ENCODE measurements at regions not wholly inside any gene's neighbourhood (a gene's known extent, or its start where the extent isn't known, plus 50 kb on each side); places are given as distances from the start of the nearest gene placed in this dataset.
"Not testable (repeated sequence)": the region's sequence is repeated elsewhere in the genome, so short reads cannot be mapped to it uniquely, and the experiment has no call there.

GRCh38 chr9:79480639-79481038 is 91.1 kb upstream of the TLE4 start:
- no peaks in the 10 kb centered on the region for H3K27me3 ChIP-seq (ENCODE audit: control insufficient read depth, insufficient read depth, low read length, poor library complexity, severe bottlenecking)
- H3K4me3 ChIP-seq (ENCODE audit: insufficient read depth, low read depth, low read length), result no peak overlapping the region
- H3K9me3 ChIP-seq (ENCODE audit: control insufficient read depth, low read length), result no peaks in the 10 kb centered on the region
- 90 to 95% methylated on average over 4 of the region's 4 CpGs for WGBS, 2 experiments
- H3K27ac ChIP-seq (ENCODE audit: insufficient read depth, low read depth, low read length, poor library complexity, severe bottlenecking), result no peak overlapping the region
- peaks cover 4% of the 10 kb centered on the region for H3K4me1 ChIP-seq (ENCODE audit: control insufficient read depth, insufficient read depth, low read length)
- H3K36me3 ChIP-seq (ENCODE audit: control insufficient read depth, insufficient read depth, low read length), result no peaks in the 10 kb centered on the region

DNA sequence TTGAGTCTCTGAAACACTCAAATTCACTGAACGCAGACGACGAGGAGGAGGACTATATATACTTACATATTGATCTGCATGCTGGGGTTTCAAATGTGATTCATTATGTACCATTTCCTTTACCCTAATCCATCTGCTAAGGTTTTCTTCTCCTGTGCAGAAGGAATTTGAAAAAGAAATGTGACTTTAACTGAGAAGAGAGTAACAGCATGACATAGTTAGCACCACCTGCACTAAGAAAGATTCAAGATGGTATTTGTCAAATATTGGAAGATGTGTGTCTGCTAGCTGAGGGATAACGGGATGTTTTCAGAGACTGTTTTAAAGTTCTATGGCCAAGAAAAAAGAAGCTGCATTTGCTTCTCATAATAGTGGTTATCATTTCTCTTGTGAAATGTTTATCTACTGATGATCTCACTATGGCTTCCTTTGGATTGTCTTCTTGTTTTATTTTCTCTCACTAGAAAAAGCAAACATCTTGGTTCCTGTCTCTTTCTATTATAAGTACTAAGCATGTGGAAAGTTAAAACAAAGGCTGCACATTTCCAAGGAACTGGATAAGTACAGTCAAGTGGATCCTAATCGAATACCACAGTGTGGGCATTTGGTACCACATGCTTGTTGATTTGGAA is 89.8 kb upstream of the TLE4 start:
- Histone ChIP-seq H3K4me1 (ENCODE audit: control insufficient read depth, insufficient read depth, low read length) (peaks cover 4% of the 10 kb centered on the region), H3K9me3 (ENCODE audit: control insufficient read depth, low read length) (no peaks in the 10 kb centered on the region), H3K36me3 (ENCODE audit: control insufficient read depth, insufficient read depth, low read length) (no peaks in the 10 kb centered on the region), H3K27ac (ENCODE audit: insufficient read depth, low read depth, low read length, poor library complexity, severe bottlenecking) (no peak overlapping the region), H3K27me3 (ENCODE audit: control insufficient read depth, insufficient read depth, low read length, poor library complexity, severe bottlenecking) (no peaks in the 10 kb centered on the region), H3K4me3 (ENCODE audit: insufficient read depth, low read depth, low read length) (no peak overlapping the region)
- WGBS, 2 experiments, result 95 to 98% methylated on average over 2 to 5 of the region's 5 CpGs

- H3K9me3 ChIP-seq (ENCODE audit: control insufficient read depth, low read length), result no peaks in the 10 kb centered on the region
- H3K36me3 ChIP-seq (ENCODE audit: control insufficient read depth, insufficient read depth, low read length), result no peaks in the 10 kb centered on the region
- no peaks in the 10 kb centered on the region for H3K4me1 ChIP-seq (ENCODE audit: control insufficient read depth, insufficient read depth, low read length)
- whole genome bisulfite sequencing, 2 experiments, result 90 to 96% methylated on average over 2 to 3 of the region's 3 CpGs
- no peak overlapping the region for H3K27ac ChIP-seq (ENCODE audit: insufficient read depth, low read depth, low read length, poor library complexity, severe bottlenecking)
- no peak overlapping the region for H3K4me3 ChIP-seq (ENCODE audit: insufficient read depth, low read depth, low read length)
- no peaks in the 10 kb centered on the region for H3K27me3 ChIP-seq (ENCODE audit: control insufficient read depth, insufficient read depth, low read length, poor library complexity, severe bottlenecking)
Measured at GRCh38 chr9:79485258-79485657, 86.5 kb upstream of the TLE4 start.

DNA sequence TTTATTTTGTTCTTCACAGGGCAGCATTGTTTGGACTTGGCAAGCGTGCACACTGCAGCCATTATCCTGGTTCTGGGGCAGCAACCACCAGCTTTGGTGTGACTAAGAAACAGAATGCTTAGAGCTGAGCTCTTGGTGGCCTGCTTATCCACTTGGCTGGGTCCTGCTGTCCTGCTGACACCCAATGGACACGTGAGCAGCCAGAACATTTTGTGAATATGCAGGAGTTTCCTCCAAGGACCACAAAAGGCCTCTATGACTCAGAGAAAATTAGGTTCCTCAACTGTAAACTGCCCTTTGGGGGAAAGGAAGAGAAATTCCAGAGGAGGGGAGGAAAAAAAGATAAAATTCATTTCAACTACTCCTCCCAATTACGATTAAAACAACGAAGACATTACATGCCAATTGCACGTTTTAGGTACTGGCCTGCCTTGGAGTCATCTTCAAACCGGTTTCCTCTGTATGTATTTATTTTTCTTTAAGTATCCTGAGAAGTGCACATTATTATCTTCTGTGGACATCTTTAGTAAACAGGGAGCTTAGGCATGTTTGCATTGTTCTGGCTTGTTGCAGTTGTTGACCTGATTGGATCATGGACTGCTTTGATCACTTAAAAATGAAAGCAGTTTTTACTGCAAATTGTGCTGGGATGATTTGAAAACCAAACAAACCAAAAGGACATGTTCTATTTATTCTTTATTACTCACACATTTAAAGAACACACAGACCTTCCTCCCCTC is 82.3 kb upstream of the TLE4 start:
- Histone ChIP-seq H3K9me3 (ENCODE audit: control insufficient read depth, low read length) (no peaks in the 10 kb centered on the region), H3K36me3 (ENCODE audit: control insufficient read depth, insufficient read depth, low read length) (no peaks in the 10 kb centered on the region), H3K4me3 (ENCODE audit: insufficient read depth, low read depth, low read length) (no peak overlapping the region), H3K27ac (ENCODE audit: insufficient read depth, low read depth, low read length, poor library complexity, severe bottlenecking) (no peak overlapping the region), H3K27me3 (ENCODE audit: control insufficient read depth, insufficient read depth, low read length, poor library complexity, severe bottlenecking) (no peaks in the 10 kb centered on the region), H3K4me1 (ENCODE audit: control insufficient read depth, insufficient read depth, low read length) (no peaks in the 10 kb centered on the region)
- WGBS, 2 experiments, result 81 to 82% methylated on average over 5 to 6 of the region's 6 CpGs

DNA sequence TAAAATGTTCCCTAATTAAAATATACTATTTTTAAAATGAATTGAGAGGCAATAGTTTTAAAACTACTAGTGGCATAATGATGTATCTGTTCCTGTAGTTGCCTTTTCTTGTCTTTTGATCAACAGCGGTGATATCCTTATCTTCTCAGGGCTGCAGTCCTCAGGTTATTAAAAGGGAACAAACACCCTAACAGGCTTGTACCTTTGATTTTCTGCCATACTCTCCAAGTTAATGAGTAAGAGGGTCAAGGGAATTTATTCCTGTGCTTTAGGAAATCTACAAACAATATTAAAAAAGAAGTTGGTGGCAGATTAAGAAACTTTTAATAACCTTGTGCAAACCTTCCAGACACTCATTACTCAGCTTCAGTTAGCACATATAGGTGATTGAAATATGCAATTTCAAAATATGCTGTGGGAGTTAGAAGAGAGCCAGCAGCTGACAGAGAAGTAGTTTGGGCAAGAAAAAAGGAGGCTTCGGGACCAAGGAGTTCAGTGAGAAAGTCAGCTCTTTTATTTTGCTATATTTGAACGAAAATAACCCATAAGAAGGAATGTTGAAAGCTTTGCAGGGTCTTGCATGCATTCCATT is 81.0 kb upstream of the TLE4 start:
- Histone ChIP-seq H3K4me1 (ENCODE audit: control insufficient read depth, insufficient read depth, low read length) (no peaks in the 10 kb centered on the region), H3K36me3 (ENCODE audit: control insufficient read depth, insufficient read depth, low read length) (no peaks in the 10 kb centered on the region), H3K27ac (ENCODE audit: insufficient read depth, low read depth, low read length, poor library complexity, severe bottlenecking) (no peak overlapping the region), H3K4me3 (ENCODE audit: insufficient read depth, low read depth, low read length) (no peak overlapping the region), H3K27me3 (ENCODE audit: control insufficient read depth, insufficient read depth, low read length, poor library complexity, severe bottlenecking) (no peaks in the 10 kb centered on the region), H3K9me3 (ENCODE audit: control insufficient read depth, low read length) (no peaks in the 10 kb centered on the region)
- 96% methylated on average over 3 of the region's 3 CpGs for WGBS, 2 experiments

- Histone ChIP-seq H3K4me3 (ENCODE audit: insufficient read depth, low read depth, low read length) (no peak overlapping the region), H3K27ac (ENCODE audit: insufficient read depth, low read depth, low read length, poor library complexity, severe bottlenecking) (no peak overlapping the region), H3K27me3 (ENCODE audit: control insufficient read depth, insufficient read depth, low read length, poor library complexity, severe bottlenecking) (no peaks in the 10 kb centered on the region), H3K36me3 (ENCODE audit: control insufficient read depth, insufficient read depth, low read length) (no peaks in the 10 kb centered on the region), H3K9me3 (ENCODE audit: control insufficient read depth, low read length) (no peaks in the 10 kb centered on the region), H3K4me1 (ENCODE audit: control insufficient read depth, insufficient read depth, low read length) (no peaks in the 10 kb centered on the region)
- WGBS, 2 experiments, result 95 to 97% methylated on average over 3 of the region's 3 CpGs
Measured at GRCh38 chr9:79492092-79493009, 79.4 kb upstream of the TLE4 start.

DNA sequence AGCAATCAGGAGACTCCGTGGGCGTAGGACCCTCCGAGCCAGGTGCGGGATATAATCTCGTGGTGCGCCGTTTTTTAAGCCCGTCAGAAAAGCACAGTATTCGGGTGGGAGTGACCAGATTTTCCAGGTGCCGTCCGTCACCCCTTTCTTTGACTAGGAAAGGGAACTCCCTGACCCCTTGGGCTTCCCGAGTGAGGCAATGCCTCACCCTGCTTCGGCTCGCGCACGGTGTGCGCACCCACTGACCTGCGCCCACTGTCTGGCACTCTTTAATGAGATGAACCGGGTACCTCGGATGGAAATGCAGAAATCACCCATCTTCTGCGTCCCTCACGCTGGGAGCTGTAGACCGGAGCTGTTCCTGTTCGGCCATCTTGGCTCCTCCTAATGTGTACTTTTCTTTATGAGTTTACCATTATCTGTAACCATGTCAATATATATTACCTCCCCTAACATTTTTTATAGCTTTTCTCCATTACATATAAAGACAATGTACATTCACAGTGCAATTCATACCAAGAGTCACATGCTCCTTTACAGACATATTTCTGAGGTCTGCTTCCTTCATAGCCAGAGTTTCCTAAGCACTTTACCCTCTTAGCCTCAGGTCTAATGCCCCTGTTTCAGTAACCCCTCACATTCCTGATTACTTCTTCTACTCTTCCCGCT is 71.4 kb upstream of the TLE4 start:
- 90 to 92% methylated on average over 25 of the region's 25 CpGs for WGBS, 2 experiments
- not testable (repeated sequence) for H3K4me3 ChIP-seq (ENCODE audit: insufficient read depth, low read depth, low read length); H3K9me3 ChIP-seq (ENCODE audit: control insufficient read depth, low read length); H3K27ac ChIP-seq (ENCODE audit: insufficient read depth, low read depth, low read length, poor library complexity, severe bottlenecking); H3K4me1 ChIP-seq (ENCODE audit: control insufficient read depth, insufficient read depth, low read length); H3K27me3 ChIP-seq (ENCODE audit: control insufficient read depth, insufficient read depth, low read length, poor library complexity, severe bottlenecking); H3K36me3 ChIP-seq (ENCODE audit: control insufficient read depth, insufficient read depth, low read length)

GRCh38 chr9:79501546-79501945 is 70.2 kb upstream of the TLE4 start:
- H3K4me1 ChIP-seq (ENCODE audit: control insufficient read depth, insufficient read depth, low read length), result no peaks in the 10 kb centered on the region
- no peaks in the 10 kb centered on the region for H3K27me3 ChIP-seq (ENCODE audit: control insufficient read depth, insufficient read depth, low read length, poor library complexity, severe bottlenecking)
- no peaks in the 10 kb centered on the region for H3K9me3 ChIP-seq (ENCODE audit: control insufficient read depth, low read length)
- H3K36me3 ChIP-seq (ENCODE audit: control insufficient read depth, insufficient read depth, low read length), result no peaks in the 10 kb centered on the region
- no peak overlapping the region for H3K4me3 ChIP-seq (ENCODE audit: insufficient read depth, low read depth, low read length)
- H3K27ac ChIP-seq (ENCODE audit: insufficient read depth, low read depth, low read length, poor library complexity, severe bottlenecking), result no peak overlapping the region
- whole genome bisulfite sequencing, 2 experiments, result 93 to 97% methylated on average over 2 of the region's 2 CpGs

- H3K36me3 ChIP-seq (ENCODE audit: control insufficient read depth, insufficient read depth, low read length), result no peaks in the 10 kb centered on the region
- WGBS, 2 experiments, result 88 to 97% methylated on average over 2 to 4 of the region's 4 CpGs
Measured at GRCh38 chr9:79507801-79508200, 64.0 kb upstream of the TLE4 start.

More at GRCh38 chr9:79507801-79508200, 64.0 kb upstream of the TLE4 start:
- Histone ChIP-seq H3K9me3 (ENCODE audit: control insufficient read depth, low read length) (no peaks in the 10 kb centered on the region), H3K27ac (ENCODE audit: insufficient read depth, low read depth, low read length, poor library complexity, severe bottlenecking) (no peak overlapping the region), H3K4me3 (ENCODE audit: insufficient read depth, low read depth, low read length) (no peak overlapping the region), H3K27me3 (ENCODE audit: control insufficient read depth, insufficient read depth, low read length, poor library complexity, severe bottlenecking) (no peaks in the 10 kb centered on the region), H3K4me1 (ENCODE audit: control insufficient read depth, insufficient read depth, low read length) (no peaks in the 10 kb centered on the region)
